ENCODE measurements at regions not wholly inside any gene's neighbourhood (a gene's known extent, or its start where the extent isn't known, plus 50 kb on each side); places are given as distances from the start of the nearest gene placed in this dataset.

GRCh38 chr15:72912996-72913395 lies 129.4 kb upstream of the ADPGK start:
- no peaks in the 10 kb centered on the region for H3K4me1 ChIP-seq (ENCODE audit: control insufficient read depth, insufficient read depth, low read length)
- H3K36me3 ChIP-seq (ENCODE audit: control insufficient read depth, insufficient read depth, low read length), result no peaks in the 10 kb centered on the region
- no peak overlapping the region for H3K4me3 ChIP-seq (ENCODE audit: low read length)
- H3K9ac ChIP-seq (ENCODE audit: low read length), result no peak overlapping the region
- no peaks in the 10 kb centered on the region for H3K9me3 ChIP-seq (ENCODE audit: control insufficient read depth, low read length)
- no peaks in the 10 kb centered on the region for H3K27me3 ChIP-seq (ENCODE audit: control insufficient read depth, insufficient read depth, low read length)

- Histone ChIP-seq H3K9me3 (ENCODE audit: control insufficient read depth, low read length) (no peaks in the 10 kb centered on the region), H3K4me1 (ENCODE audit: control insufficient read depth, insufficient read depth, low read length) (no peaks in the 10 kb centered on the region), H3K4me3 (ENCODE audit: low read length) (no peak overlapping the region), H3K27me3 (ENCODE audit: control insufficient read depth, insufficient read depth, low read length) (peaks cover 3% of the 10 kb centered on the region), H3K36me3 (ENCODE audit: control insufficient read depth, insufficient read depth, low read length) (no peaks in the 10 kb centered on the region), H3K9ac (ENCODE audit: low read length) (no peak overlapping the region)
Observed at GRCh38 chr15:72912121-72912520, 128.6 kb upstream of the ADPGK start.

- peaks cover 3% of the 10 kb centered on the region for H3K27me3 ChIP-seq (ENCODE audit: control insufficient read depth, insufficient read depth, low read length)
- H3K9ac ChIP-seq (ENCODE audit: low read length), result no peak overlapping the region
- no peak overlapping the region for H3K4me3 ChIP-seq (ENCODE audit: low read length)
- H3K4me1 ChIP-seq (ENCODE audit: control insufficient read depth, insufficient read depth, low read length), result no peaks in the 10 kb centered on the region
- H3K36me3 ChIP-seq (ENCODE audit: control insufficient read depth, insufficient read depth, low read length), result no peaks in the 10 kb centered on the region
- no peaks in the 10 kb centered on the region for H3K9me3 ChIP-seq (ENCODE audit: control insufficient read depth, low read length)
Observed at GRCh38 chr15:72911626-72912025, 128.1 kb upstream of the ADPGK start.

- Histone ChIP-seq H3K9me3 (ENCODE audit: control insufficient read depth, low read length) (no peaks in the 10 kb centered on the region), H3K4me3 (ENCODE audit: low read length) (no peak overlapping the region), H3K27me3 (ENCODE audit: control insufficient read depth, insufficient read depth, low read length) (peaks cover 3% of the 10 kb centered on the region), H3K36me3 (ENCODE audit: control insufficient read depth, insufficient read depth, low read length) (no peaks in the 10 kb centered on the region), H3K4me1 (ENCODE audit: control insufficient read depth, insufficient read depth, low read length) (no peaks in the 10 kb centered on the region), H3K9ac (ENCODE audit: low read length) (no peak overlapping the region)
Observed at GRCh38 chr15:72908713-72909112, 125.2 kb upstream of the ADPGK start.

- Histone ChIP-seq H3K9me3 (ENCODE audit: control insufficient read depth, low read length) (no peaks in the 10 kb centered on the region), H3K9ac (ENCODE audit: low read length) (no peak overlapping the region), H3K4me1 (ENCODE audit: control insufficient read depth, insufficient read depth, low read length) (no peaks in the 10 kb centered on the region), H3K36me3 (ENCODE audit: control insufficient read depth, insufficient read depth, low read length) (no peaks in the 10 kb centered on the region), H3K4me3 (ENCODE audit: low read length) (no peak overlapping the region), H3K27me3 (ENCODE audit: control insufficient read depth, insufficient read depth, low read length) (peaks cover 3% of the 10 kb centered on the region)
Observed at GRCh38 chr15:72907733-72908132, 124.2 kb upstream of the ADPGK start.

- H3K9me3 ChIP-seq (ENCODE audit: control insufficient read depth, low read length), result no peaks in the 10 kb centered on the region
- no peak overlapping the region for H3K9ac ChIP-seq (ENCODE audit: low read length)
- peaks cover 2% of the 10 kb centered on the region for H3K27me3 ChIP-seq (ENCODE audit: control insufficient read depth, insufficient read depth, low read length)
- H3K36me3 ChIP-seq (ENCODE audit: control insufficient read depth, insufficient read depth, low read length), result no peaks in the 10 kb centered on the region
- no peaks in the 10 kb centered on the region for H3K4me1 ChIP-seq (ENCODE audit: control insufficient read depth, insufficient read depth, low read length)
- H3K4me3 ChIP-seq (ENCODE audit: low read length), result no peak overlapping the region
Observed at GRCh38 chr15:72902919-72903260, 119.3 kb upstream of the ADPGK start.

- no peaks in the 10 kb centered on the region for H3K36me3 ChIP-seq (ENCODE audit: control insufficient read depth, insufficient read depth, low read length)
- H3K9ac ChIP-seq (ENCODE audit: low read length), result no peak overlapping the region
- no peaks in the 10 kb centered on the region for H3K4me1 ChIP-seq (ENCODE audit: control insufficient read depth, insufficient read depth, low read length)
- no peaks in the 10 kb centered on the region for H3K9me3 ChIP-seq (ENCODE audit: control insufficient read depth, low read length)
- H3K27me3 ChIP-seq (ENCODE audit: control insufficient read depth, insufficient read depth, low read length), result no peaks in the 10 kb centered on the region
- no peak overlapping the region for H3K4me3 ChIP-seq (ENCODE audit: low read length)
Observed at GRCh38 chr15:72902245-72902918, 118.8 kb upstream of the ADPGK start.

GRCh38 chr15:72892986-72893385 lies 109.4 kb upstream of the ADPGK start:
- H3K4me1 ChIP-seq (ENCODE audit: control insufficient read depth, insufficient read depth, low read length), result no peaks in the 10 kb centered on the region
- H3K9me3 ChIP-seq (ENCODE audit: control insufficient read depth, low read length), result no peaks in the 10 kb centered on the region
- no peak overlapping the region for H3K9ac ChIP-seq (ENCODE audit: low read length)
- no peak overlapping the region for H3K4me3 ChIP-seq (ENCODE audit: low read length)
- peaks cover 5% of the 10 kb centered on the region for H3K27me3 ChIP-seq (ENCODE audit: control insufficient read depth, insufficient read depth, low read length)
- H3K36me3 ChIP-seq (ENCODE audit: control insufficient read depth, insufficient read depth, low read length), result no peaks in the 10 kb centered on the region

- H3K27me3 ChIP-seq (ENCODE audit: control insufficient read depth, insufficient read depth, low read length), result peaks cover 5% of the 10 kb centered on the region
- H3K4me1 ChIP-seq (ENCODE audit: control insufficient read depth, insufficient read depth, low read length), result no peaks in the 10 kb centered on the region
- H3K4me3 ChIP-seq (ENCODE audit: low read length), result no peak overlapping the region
Observed at GRCh38 chr15:72890043-72890442, 106.5 kb upstream of the ADPGK start.

GRCh38 chr15:72889545-72889944 lies 106.0 kb upstream of the ADPGK start:
- no peak overlapping the region for H3K9ac ChIP-seq (ENCODE audit: low read length)
- peaks cover 5% of the 10 kb centered on the region for H3K27me3 ChIP-seq (ENCODE audit: control insufficient read depth, insufficient read depth, low read length)
- H3K36me3 ChIP-seq (ENCODE audit: control insufficient read depth, insufficient read depth, low read length), result no peaks in the 10 kb centered on the region
- no peak overlapping the region for H3K4me3 ChIP-seq (ENCODE audit: low read length)
- H3K4me1 ChIP-seq (ENCODE audit: control insufficient read depth, insufficient read depth, low read length), result no peaks in the 10 kb centered on the region
- no peaks in the 10 kb centered on the region for H3K9me3 ChIP-seq (ENCODE audit: control insufficient read depth, low read length)

More at GRCh38 chr15:72890043-72890442, 106.5 kb upstream of the ADPGK start:
- Histone ChIP-seq H3K36me3 (ENCODE audit: control insufficient read depth, insufficient read depth, low read length) (no peaks in the 10 kb centered on the region), H3K9ac (ENCODE audit: low read length) (no peak overlapping the region), H3K9me3 (ENCODE audit: control insufficient read depth, low read length) (no peaks in the 10 kb centered on the region)

GRCh38 chr15:72888811-72889210 lies 105.3 kb upstream of the ADPGK start:
- no peaks in the 10 kb centered on the region for H3K9me3 ChIP-seq (ENCODE audit: control insufficient read depth, low read length)
- H3K9ac ChIP-seq (ENCODE audit: low read length), result no peak overlapping the region
- H3K4me1 ChIP-seq (ENCODE audit: control insufficient read depth, insufficient read depth, low read length), result no peaks in the 10 kb centered on the region
- H3K36me3 ChIP-seq (ENCODE audit: control insufficient read depth, insufficient read depth, low read length), result no peaks in the 10 kb centered on the region
- peaks cover 5% of the 10 kb centered on the region for H3K27me3 ChIP-seq (ENCODE audit: control insufficient read depth, insufficient read depth, low read length)
- no peak overlapping the region for H3K4me3 ChIP-seq (ENCODE audit: low read length)

GRCh38 chr15:72888211-72888610 lies 104.7 kb upstream of the ADPGK start:
- no peaks in the 10 kb centered on the region for H3K4me1 ChIP-seq (ENCODE audit: control insufficient read depth, insufficient read depth, low read length)
- H3K27me3 ChIP-seq (ENCODE audit: control insufficient read depth, insufficient read depth, low read length), result peaks cover 5% of the 10 kb centered on the region
- H3K4me3 ChIP-seq (ENCODE audit: low read length), result no peak overlapping the region
- H3K9ac ChIP-seq (ENCODE audit: low read length), result no peak overlapping the region
- H3K36me3 ChIP-seq (ENCODE audit: control insufficient read depth, insufficient read depth, low read length), result no peaks in the 10 kb centered on the region
- no peaks in the 10 kb centered on the region for H3K9me3 ChIP-seq (ENCODE audit: control insufficient read depth, low read length)

- Histone ChIP-seq H3K27me3 (ENCODE audit: control insufficient read depth, insufficient read depth, low read length) (peaks cover 1% of the 10 kb centered on the region), H3K9me3 (ENCODE audit: control insufficient read depth, low read length) (no peaks in the 10 kb centered on the region), H3K4me1 (ENCODE audit: control insufficient read depth, insufficient read depth, low read length) (no peaks in the 10 kb centered on the region), H3K9ac (ENCODE audit: low read length) (no peak overlapping the region), H3K36me3 (ENCODE audit: control insufficient read depth, insufficient read depth, low read length) (no peaks in the 10 kb centered on the region), H3K4me3 (ENCODE audit: low read length) (no peak overlapping the region)
Observed at GRCh38 chr15:72887376-72887775, 103.8 kb upstream of the ADPGK start.

Data from mucosa of stomach (tissue), 1 donor.